ENCODE measurements at regions not wholly inside any gene's neighbourhood (a gene's known extent, or its start where the extent isn't known, plus 50 kb on each side); places are given as distances from the start of the nearest gene placed in this dataset.

- TF ChIP-seq SP1 (CRISPR knock-in tag; conservative IDR thresholded peaks at IDR 0.05) (no peak), ZNF121 (CRISPR knock-in tag; IDR thresholded peaks at IDR 0.05) (no peak), CTCF (IDR thresholded peaks at IDR 0.05) (no peak), ATF3 (CRISPR knock-in tag; conservative IDR thresholded peaks at IDR 0.05) (no peak), MAX (CRISPR knock-in tag; IDR thresholded peaks at IDR 0.05) (no peak), USF2 (CRISPR knock-in tag; IDR thresholded peaks at IDR 0.05) (no peak)
These were observed 410.6 kb upstream of the UBE2E2 start for GRCh38 chr3:22792533-22792932.

All from WTC11 (cell line).